ENCODE measurements at regions not wholly inside any gene's neighbourhood (a gene's known extent, or its start where the extent isn't known, plus 50 kb on each side); places are given as distances from the start of the nearest gene placed in this dataset.
A peak's percentile ranks its signal among the peaks of the same experiment; 100 is the strongest.

GRCh38 chr2:149709496-149710263 lies 122.1 kb upstream of the MMADHC start:
- Histone ChIP-seq H3K27ac (peak overlapping the region in 1 of 8 donors; percentile 3), H3K36me3 (no peaks in the 10 kb centered on the region), H3K27me3 (replicated peaks in 1 of 7) (no peaks in the 10 kb centered on the region), H3K9me3 (no peaks in the 10 kb centered on the region), H3K4me3 (no peak overlapping the region), H3K4me1 (no peaks in the 10 kb centered on the region)
- 63 to 76% (median 74%) methylated on average over 8 of the region's 8 CpGs for WGBS, 5 donors
- DNase-seq, result no peak
- TF ChIP-seq CTCF (IDR thresholded peaks at IDR 0.05 in 8 of 11, conservative IDR thresholded peaks at IDR 0.05 in 3 of 11) (no peak), POLR2AphosphoS5 (IDR thresholded peaks at IDR 0.05) (no peak), POLR2A (IDR thresholded peaks at IDR 0.05) (no peak)
- intact Hi-C loops (cut with DNase I; ENCODE audit: low total_unique reads), result no loop called here

- H3K27ac ChIP-seq, result no peak overlapping the region
- no peaks in the 10 kb centered on the region for H3K36me3 ChIP-seq
- no peak for DNase-seq
- intact Hi-C loops (cut with DNase I; ENCODE audit: low total_unique reads), result no loop called here
- H3K4me1 ChIP-seq, result no peaks in the 10 kb centered on the region
- TF ChIP-seq POLR2AphosphoS5 (IDR thresholded peaks at IDR 0.05), result no peak
- no peak for TF ChIP-seq CTCF (IDR thresholded peaks at IDR 0.05 in 8 of 11, conservative IDR thresholded peaks at IDR 0.05 in 3 of 11)
- no peak for TF ChIP-seq POLR2A (IDR thresholded peaks at IDR 0.05)
- H3K27me3 ChIP-seq (replicated peaks in 1 of 7), result no peaks in the 10 kb centered on the region
- H3K4me3 ChIP-seq, result no peak overlapping the region
- WGBS, 5 donors, result 78 to 93% (median 86%) methylated on average over 2 of the region's 2 CpGs
- H3K9me3 ChIP-seq, result no peaks in the 10 kb centered on the region
These were observed 115.7 kb upstream of the MMADHC start for GRCh38 chr2:149703281-149703680.

GRCh38 chr2:149702571-149702970 lies 115.0 kb upstream of the MMADHC start:
- no peak for DNase-seq
- H3K27me3 ChIP-seq (replicated peaks in 1 of 7), result no peaks in the 10 kb centered on the region
- intact Hi-C loops (cut with DNase I; ENCODE audit: low total_unique reads), result no loop called here

More at GRCh38 chr2:149702571-149702970, 115.0 kb upstream of the MMADHC start:
- H3K36me3 ChIP-seq, result no peaks in the 10 kb centered on the region
- no peak for TF ChIP-seq CTCF (IDR thresholded peaks at IDR 0.05 in 8 of 11, conservative IDR thresholded peaks at IDR 0.05 in 3 of 11)
- TF ChIP-seq POLR2A (IDR thresholded peaks at IDR 0.05), result no peak
- TF ChIP-seq POLR2AphosphoS5 (IDR thresholded peaks at IDR 0.05), result no peak
- H3K4me3 ChIP-seq, result no peak overlapping the region
- H3K27ac ChIP-seq, result no peak overlapping the region
- H3K9me3 ChIP-seq, result no peaks in the 10 kb centered on the region
- H3K4me1 ChIP-seq, result no peaks in the 10 kb centered on the region
- WGBS, 5 donors, result 79 to 92% (median 87%) methylated on average over 4 of the region's 4 CpGs

Data from spleen (tissue), 11 donors.